ENCODE measurements at regions not wholly inside any gene's neighbourhood (a gene's known extent, or its start where the extent isn't known, plus 50 kb on each side); places are given as distances from the start of the nearest gene placed in this dataset.
"Not testable (repeated sequence)": the region's sequence is repeated elsewhere in the genome, so short reads cannot be mapped to it uniquely, and the experiment has no call there.

DNA sequence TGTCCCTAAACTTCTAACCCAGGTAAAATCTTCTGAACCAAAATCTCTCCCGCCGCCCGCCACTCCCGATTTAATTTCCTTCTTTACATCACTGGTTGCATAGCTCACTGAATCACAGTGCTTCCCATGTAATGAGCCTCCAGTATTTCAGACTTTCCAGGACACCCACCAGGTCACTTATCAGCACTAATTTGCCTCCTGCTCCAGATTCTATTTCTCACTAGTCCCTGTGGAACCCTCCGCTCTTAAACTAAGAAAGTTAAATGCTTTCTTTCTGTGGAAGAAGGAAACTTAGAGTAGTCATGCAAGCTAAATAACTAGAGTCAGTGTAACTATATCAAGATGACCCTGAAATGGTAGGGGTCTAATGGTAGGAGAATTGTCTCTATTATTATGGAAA lies 106.6 kb upstream of the OPCML start:
- no peak for DNase-seq (ENCODE audit: low spot score)

DNA sequence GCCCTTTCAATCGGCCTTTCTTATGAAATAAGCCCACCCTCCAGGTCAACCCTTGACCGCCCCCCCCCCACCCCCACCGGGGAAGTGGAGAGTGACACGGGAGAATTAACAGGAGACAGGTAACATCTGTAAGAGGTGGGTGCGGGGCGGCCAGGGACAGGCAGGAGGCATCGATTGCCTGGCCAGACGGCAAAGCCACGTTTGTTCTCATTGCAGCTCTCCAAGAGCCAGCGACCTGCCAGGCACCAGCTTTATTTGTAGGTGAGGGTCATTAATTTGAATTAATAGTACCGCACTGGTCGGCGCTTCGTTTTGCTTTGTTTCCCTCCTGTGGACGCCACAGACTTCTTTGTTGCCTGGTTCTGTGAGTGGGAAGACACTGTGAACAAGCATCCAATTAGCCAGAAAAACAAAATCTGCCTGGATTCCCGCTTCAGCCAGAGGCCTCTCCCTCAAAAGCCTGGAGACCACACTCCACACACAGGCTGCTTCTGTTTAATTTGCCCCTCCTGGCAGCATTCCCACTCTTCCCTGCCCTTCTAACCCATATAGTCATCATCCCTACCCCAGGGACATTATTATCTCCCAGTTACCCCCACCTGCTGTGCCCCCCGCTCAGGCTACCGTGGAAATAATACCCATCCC lies 104.5 kb upstream of the OPCML start:
- no peak for DNase-seq (ENCODE audit: low spot score)

DNA sequence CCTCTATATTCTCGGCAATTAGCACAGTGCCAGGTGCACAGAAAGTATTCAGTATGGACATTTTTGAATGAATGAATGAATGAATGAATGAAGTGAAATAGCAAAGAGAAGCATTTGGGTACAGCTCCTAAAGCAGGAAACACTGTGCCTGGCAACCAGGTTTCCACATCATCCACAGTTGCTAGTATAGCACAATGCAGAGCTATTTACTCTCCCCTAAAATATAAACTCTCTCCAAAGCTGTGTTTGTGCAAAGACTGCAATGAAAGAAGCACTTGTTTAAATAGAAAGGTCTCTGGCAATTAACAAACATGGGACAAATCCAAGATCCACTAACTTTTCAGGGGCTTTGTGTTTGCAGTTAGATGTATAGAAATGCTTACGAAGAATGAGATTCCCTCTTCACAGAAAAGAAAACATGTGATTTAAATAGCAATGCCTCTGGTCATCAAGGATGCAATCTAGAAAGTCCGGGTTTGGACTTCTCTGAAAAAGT lies 103.0 kb upstream of the OPCML start:
- no peak for DNase-seq (ENCODE audit: low spot score)

DNA sequence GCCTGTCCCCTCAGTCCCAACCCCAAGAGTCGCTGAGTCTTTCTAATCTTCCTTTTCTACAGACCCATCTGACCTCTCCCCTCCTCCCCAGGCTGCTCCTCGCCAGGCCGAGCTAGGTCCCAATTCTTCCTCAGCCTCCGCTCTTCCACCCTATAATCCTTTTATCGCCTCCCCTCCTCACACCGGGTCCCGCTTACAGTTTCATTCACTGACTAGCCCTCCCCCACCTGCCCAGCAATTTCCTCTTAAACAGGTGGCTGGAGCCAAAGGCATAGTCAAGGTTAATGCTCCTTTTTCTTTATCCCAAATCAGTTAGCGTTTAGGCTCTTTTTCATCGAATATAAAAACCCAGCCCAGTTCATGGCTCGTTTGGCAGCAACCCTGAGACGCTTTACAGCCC lies 96.1 kb upstream of the OPCML start:
- DNase-seq (ENCODE audit: low spot score): not testable (repeated sequence)

DNA sequence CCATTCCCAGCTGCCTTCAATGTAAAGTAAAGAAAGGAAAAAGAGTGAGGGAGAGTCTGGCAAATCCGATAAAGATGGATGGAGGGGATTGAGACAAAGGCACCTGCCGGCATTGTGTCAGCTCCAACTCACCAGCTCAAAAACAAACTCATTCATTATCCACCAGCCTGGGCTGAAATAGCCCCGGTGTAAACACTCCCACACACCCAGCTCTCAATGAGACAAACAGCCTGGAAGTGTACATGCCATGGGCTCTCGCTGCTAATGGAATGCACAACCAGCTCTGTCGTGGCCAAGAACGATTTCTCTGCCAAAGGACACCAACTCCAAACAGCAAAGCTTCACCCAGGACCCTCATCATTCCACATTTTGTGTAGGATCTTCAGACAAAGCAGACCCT lies 89.3 kb upstream of the OPCML start:
- no peak for DNase-seq (ENCODE audit: low spot score)

DNA sequence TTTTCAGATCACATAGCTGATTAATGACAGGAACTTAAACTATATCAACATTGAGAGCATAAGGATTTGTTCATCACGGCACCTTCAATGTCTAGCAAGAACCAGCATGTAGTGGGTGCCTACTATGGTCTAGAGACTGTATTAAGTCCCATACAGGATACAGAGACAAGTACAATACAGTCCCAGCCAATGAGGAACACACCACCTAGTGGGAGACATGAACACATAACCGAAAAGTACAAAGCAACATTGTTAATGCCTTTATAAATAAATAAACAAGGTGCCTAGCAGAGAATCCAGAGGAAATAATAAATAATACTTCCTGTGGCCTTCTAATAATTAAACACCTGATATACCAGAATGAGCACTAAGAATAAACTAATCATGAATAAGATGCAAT lies 87.7 kb upstream of the OPCML start:
- no peak for DNase-seq (ENCODE audit: low spot score)

DNA sequence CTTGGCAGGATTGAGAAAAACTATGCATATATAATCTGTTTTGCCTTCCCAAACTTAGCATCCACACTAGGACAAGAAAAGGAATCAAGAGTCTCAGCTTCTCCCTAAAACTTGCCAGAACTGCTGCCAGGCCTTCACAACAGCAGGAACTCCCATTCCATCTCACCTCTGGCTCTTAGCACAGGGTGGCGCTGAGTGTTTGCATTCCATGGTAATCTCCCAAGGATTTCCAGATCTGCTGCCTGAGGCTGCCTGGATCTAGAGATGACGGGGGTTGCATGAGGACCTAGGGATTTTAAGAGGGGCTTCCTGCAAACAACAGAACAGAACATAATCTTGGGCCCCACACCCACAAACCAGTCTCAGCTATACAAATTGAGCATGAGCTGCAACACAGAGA lies 87.1 kb upstream of the OPCML start:
- DNase-seq (ENCODE audit: low spot score): no peak

DNA sequence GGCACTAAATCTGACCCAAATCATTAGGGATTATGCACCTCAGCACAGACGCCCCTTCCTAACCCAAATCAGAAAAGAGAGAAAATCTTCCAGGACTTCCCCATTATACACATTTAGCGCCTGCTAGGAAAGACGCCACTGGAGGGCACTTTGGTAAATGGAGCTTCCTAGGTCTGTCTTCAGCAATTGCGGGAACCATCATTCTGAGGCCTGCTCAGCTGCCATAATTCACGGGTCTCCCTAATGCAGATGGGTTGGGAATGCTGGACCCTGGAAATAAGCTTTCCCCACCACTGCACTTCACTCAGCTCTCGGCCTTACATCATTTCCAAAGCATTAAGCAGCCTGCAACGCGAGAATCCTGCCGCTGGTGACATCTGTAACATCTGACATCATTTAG lies 86.2 kb upstream of the OPCML start:
- DNase-seq (ENCODE audit: low spot score): no peak

DNA sequence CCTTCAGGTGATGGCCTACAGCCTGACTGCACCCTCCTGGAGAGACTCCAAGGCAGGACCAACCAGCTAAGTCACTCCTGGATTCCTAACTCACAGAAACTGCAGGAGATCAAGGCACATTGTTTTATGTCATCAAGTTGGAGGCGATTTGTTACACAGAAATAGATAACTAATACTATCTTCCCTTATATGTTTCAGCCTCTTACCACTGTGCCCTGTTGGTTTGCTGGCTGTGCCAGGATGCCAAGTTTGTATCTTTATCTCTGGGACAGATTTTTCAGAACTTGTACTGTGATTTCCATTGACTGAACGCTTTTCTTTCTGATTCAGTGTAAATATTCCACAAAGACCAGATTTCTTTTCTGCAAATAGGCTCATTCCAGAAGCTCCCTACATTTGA lies 76.2 kb upstream of the OPCML start:
- DNase-seq (ENCODE audit: low spot score): no peak

DNA sequence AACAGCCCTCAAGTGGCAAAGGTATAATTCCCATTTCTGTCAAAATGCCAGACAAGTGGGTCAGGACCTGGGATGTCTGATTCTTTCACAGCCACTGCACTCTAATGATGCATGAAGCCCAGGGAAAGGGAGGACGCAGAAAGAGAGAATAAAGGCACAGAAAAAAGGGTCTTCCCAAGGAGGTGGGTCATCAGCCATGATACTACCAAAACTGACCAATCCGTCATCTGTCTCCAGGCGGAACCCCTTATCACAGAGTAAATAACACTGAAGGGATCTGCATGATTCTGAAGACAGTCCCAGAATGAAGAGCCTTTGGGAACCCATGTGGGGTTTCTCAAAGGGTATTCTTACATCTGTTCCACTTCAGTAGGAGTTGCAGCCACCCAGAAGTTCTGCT lies 73.8 kb upstream of the OPCML start:
- DNase-seq (ENCODE audit: low spot score): no peak

DNA sequence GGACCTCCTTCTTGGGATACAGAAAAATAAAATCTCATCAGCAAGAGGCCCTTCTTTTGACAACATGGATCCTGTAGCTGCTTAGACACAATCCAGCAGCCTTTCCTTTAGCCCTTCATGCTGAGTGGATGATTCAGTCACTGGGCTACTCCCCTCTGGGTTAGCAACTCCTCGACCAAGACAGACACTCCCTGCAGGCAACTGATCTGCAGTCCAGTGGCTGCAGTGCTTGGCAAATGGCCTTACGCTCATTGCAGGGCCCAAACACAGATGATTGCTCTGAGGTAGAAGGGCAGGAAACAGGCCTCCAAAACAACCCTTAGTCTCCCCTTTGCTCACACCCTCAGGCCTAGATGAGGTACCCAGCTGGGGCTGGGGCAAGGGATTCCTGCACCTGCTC lies 73.2 kb upstream of the OPCML start:
- DNase-seq (ENCODE audit: low spot score): no peak

DNA sequence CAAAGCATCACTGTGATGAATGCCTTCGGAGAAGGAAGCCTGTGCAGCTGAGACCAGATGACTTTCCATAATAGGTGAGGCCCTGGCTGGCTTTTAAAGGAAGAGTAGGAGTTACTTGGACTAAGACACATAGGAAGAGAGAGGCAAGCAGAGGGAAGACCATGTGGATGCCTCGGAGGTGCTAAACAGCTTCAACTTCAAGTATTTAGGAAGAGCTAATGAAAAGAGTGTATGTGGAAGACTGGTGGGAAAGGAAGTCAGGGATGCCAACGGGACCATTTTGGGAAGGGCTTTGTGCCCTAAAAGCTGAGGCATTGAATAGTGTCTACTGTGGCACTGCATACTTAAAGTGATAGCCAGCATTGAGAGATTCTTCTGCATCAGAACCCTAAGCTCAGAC lies 69.3 kb upstream of the OPCML start:
- no peak for DNase-seq (ENCODE audit: low spot score)

DNA sequence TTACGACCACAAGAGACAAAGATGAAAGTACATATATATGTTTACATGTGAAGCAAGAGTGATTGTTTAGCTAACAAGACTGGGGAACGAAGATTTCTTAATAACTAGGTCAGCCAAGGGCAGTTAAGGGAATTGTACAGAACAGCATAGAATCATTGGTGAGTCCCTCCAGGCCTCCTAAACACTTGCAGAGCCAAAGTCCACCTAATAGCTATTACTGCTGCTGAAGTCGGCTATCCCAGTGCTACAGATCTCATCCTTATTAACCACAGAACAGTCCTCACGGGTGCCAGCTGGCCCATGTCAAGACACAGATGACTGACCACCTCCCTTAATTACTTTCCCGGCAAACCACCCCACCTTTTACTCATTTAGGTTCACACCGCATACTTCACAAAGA lies 68.5 kb upstream of the OPCML start:
- no peak for DNase-seq (ENCODE audit: low spot score)

DNA sequence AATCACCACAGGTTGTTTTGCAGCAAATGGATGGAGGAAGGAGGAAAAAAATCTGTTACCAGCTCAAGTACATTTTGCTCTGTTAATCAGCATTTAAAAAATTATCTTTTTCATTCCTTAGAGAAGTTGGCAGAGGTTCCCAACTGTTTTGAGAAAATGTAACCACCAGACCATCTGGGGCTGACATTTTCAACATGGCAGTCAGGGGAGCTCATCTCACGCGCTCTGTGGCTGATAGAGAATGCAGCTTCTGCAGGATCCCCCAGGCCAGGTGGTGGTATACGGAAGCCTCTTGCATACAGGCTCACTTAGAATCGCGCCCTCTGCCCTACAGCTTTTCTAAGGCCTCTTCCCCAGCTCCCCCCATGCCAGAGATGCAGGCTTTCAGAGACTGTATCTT lies 68.0 kb upstream of the OPCML start:
- no peak for DNase-seq (ENCODE audit: low spot score)

DNA sequence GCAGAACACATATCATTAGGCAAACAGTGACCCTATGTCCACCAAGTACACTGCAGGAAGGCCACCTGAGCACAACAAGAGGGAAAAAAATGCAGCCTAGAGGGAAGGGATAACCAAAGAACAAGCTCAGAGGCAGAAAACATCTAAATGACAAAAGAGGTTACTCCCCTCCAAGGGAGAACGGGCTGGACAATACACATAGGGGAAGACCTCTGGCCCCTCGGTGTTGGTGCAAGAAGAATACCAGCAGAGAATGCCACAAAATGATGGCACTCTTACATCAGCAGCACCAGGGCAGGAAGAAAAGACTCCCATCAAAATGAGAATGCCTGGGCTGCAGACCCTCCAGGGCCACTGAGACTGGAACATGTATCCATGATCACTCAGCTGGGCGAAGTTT lies 66.6 kb upstream of the OPCML start:
- DNase-seq (ENCODE audit: low spot score): no peak

DNA sequence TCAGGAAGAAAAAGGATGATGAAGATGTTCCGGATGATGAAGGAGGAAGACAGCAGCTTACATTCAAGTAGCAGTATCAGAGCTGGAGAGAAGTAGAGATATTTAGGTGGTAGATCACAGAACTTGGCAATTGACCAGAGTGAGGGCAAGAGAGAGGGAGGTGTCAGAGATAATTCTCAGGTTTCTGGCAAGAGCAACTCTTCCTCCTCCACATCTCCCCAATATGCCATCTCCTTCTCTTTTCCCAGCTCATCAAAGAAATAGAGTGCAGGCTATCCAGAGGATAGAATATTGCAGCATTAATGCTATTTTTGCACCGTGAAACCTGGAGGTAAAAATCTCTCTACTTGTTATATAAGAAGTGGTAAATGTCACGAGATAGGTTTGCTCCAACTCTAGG lies 64.9 kb upstream of the OPCML start:
- peak; percentile 61 for DNase-seq (ENCODE audit: low spot score)

DNA sequence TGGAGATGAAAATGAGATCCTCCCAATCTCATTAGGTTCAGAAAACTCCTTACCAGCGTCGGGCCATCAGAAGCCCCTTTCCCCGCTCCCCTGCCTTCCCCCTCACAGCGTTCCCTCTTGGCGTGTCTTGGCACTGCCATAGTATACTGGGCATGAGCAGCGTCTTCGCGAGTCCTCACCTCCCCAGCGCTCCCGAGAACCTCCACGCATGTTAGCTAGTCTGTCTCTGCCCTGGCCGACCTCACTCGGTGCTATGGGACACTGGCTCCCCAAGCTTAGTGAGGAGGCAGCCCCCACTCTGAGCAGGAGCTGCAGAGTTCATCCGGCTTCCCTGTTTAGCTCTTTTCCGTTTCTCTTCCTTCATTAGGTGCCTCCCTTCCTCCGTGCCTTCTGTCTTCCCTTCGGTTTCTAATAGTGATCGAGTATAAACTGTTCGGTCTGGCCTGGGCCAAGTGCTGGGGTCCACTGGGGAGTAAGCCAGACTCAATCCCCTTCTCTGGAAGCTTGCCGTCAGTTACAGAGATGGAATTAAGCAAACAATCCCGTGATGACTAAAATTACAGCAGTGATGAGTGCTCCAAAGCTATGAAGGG lies 63.8 kb upstream of the OPCML start:
- no peak for DNase-seq (ENCODE audit: low spot score)

DNA sequence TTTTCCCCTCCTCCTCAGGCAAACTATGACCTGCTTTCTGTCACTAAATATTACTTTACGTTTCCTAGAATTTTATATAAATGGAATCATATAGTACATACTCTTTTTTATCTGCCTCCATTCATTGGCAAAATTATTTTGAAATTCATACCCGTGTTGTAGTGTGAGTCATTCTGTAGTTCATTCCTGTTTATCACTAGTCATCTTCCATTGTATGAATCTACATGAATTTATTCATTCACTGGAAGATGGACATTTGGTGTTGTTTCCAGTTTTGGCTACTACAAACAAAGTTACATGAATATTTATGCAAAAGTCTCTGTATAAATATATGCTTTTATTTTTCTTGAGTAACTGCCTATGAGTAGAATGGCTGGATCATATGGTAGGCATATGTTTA lies 60.7 kb upstream of the OPCML start:
- DNase-seq (ENCODE audit: low spot score): no peak

DNA sequence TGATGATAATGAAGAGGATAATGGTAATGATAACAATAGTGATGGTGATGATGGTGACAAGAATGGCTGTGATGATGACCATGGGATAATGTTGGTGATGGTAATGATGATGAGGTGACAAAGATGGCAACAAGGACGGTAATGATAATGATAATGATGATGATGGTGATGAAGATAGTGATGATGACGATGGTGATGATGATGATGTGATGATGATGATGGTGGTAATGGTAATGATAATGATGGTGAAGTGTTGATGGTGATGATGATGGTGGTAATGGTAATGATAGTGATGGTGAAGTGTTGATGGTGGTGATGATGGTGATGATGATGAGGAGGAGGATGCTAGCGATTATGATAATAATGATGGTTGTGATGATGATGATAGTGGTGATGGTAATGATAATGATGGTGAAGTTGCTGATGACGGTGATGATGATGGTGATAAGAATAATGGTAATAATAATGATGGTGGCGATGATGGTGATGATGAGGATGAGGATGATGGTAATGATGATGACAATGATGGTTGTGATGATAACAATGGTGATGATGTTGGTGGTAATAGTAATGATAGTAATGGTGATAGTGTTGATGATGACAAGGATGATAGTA lies 54.7 kb upstream of the OPCML start:
- no peak for DNase-seq (ENCODE audit: low spot score)

DNA sequence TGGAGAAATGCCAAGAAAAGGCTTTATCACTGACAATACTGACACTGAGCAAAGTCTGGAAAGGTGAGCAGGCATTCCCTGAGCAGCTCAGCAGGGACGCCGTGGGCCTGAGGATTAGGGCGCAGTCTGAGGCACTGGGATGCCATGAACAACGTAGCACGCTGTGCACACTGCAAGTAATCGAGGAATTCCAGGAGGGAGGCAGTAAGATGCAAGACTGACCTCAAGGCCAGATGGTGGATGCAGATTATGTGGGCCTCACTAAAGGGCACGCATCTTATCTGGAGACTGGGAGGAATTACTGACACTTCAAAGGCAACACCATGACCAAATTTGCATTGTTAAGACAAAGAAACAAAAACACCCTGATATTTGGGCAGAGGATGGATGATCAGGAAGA lies 50.4 kb upstream of the OPCML start:
- no peak for DNase-seq (ENCODE audit: low spot score)

DNA sequence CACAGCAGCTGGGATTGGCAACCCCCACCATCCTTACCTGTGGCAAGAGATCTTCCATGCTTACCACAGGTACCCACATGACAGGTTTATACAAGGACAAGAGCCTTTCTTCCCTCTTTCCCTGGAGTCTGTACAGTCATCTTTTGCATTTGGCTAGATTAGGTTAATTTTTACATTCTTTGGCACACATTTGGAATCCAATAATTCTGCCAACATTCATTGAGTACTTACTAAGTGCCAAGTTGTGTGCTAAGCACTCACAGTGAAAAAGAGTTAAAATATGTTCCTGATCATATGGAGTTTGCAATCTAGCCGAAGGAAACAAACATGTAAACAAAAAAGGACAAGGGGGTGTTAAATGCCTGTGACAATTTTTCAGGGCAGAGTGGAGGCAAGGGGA lies 50.0 kb upstream of the OPCML start:
- no peak for DNase-seq (ENCODE audit: low spot score)
